Stimulated activated CD4-positive, alpha-beta T cell treated with anti-CD3 and anti-CD28 coated beads, Interleukin-1b, Interleukin-23, amount 100 ng/mL, for 48 hours (primary cell): ENCODE measurements at regions not wholly inside any gene's neighbourhood (a gene's known extent, or its start where the extent isn't known, plus 50 kb on each side); places are given as distances from the start of the nearest gene placed in this dataset.

ENCODE experiments used
- DNase-seq: peaks from one replicate; pipeline ENCODE4 v3.0.0-alpha.2; 2020

DNA sequence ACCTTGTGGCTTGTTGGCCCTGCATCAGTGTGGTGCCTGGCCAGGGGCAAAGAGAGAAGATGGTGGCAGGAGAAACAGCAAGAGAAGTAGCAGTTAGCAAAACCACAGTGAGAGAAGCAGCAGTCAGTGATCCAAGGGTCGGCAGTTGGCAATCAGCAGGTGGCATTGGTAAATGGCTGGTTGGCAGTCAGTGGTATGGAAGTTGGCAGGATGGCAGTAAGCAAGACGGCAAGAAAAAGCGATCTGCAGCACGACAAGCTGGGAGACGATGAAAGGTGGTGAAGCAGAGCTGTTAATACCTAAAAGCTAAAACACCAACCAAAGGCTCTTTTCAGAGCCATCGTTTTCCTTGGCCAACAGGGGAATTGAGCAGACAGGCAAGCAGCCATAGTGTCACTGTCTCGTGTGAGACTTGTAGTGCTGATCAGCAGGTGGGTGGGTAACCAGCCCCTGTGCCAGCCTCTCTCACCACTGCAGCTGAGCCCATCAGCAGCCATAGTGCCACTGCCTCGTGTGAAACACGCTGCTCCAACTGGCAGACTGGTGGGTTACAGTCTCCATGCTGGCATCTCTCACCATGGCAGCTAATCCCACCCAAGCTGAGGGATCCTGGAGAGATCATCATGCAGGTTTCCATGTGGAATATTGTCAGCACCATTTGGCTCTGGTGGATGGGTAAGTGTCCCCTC, 2078.4 kb downstream of the PCDH7 start:
- no peak for DNase-seq

DNA sequence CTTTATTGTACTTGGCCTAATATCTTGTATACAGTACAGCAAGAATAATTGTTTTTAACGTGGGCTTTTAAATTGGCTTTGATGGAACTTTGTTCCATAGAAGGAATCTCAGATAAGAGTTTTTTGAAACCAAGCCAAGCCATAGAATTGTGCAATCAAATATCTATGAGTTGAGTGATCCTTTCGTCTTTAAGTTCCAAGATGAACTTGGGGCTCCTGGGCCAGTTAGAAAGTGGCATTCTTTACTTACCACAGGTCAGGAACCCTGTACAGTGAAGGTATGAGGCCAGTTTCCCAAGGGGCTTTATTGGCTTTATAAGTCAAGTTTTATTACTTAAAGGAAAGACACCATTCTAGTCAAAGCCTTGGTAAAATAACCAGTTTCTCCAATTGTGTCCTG, 2104.2 kb downstream of the PCDH7 start:
- no peak for DNase-seq

DNA sequence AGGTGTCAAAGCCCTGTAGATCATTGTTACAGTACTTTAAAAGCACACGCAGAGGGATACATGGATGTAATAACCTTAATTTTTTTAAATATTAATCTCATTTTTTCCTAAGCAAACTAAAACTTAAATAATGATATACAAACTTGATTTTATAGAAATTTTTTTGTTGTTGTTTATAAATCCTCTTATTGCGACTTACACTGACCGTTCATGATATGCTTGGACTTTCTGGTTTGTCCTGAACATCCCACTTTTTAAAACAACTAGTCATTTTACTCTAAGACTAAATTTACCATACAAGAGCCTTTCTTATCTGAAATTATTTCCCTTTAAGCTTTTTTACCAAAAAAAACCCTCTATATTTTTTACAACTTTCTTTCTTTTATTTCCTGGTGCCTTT, 2106.0 kb downstream of the PCDH7 start:
- DNase-seq: no peak

DNA sequence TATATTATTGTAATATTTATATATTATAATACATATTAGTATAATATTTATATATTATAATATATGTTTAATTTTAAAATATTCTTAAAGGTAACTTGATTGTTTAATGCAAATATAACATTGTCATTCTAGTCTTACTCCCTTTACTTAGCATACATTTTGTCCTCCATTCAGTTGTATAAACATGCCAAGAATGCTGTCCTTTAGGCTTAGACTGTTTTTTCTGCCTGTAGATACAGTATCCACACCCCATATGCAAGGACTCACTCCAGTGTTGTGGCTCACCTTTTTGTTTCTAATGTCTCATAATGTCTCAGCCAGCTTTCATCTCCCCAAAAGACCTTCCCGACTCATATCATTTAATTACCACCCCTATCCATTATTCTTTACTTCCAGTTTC, 2110.0 kb downstream of the PCDH7 start:
- no peak for DNase-seq

DNA sequence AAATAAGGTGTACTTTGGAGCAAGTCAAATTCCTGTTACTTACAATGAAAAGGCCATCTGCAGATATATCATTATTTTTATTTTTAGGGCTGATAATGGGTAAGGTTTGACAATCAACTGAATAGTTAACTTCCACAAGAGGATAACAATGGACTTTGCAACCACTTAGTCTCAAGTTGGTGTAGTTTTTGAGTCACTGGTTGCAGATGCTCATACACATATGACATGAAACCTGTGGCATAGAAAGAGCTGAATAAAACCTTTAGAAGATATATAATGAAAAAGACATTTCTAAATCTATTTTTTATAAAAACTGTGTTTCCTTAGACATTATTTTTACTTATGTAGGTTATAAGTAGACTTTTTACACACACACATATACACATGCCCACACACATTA, 2110.9 kb downstream of the PCDH7 start:
- DNase-seq: no peak

DNA sequence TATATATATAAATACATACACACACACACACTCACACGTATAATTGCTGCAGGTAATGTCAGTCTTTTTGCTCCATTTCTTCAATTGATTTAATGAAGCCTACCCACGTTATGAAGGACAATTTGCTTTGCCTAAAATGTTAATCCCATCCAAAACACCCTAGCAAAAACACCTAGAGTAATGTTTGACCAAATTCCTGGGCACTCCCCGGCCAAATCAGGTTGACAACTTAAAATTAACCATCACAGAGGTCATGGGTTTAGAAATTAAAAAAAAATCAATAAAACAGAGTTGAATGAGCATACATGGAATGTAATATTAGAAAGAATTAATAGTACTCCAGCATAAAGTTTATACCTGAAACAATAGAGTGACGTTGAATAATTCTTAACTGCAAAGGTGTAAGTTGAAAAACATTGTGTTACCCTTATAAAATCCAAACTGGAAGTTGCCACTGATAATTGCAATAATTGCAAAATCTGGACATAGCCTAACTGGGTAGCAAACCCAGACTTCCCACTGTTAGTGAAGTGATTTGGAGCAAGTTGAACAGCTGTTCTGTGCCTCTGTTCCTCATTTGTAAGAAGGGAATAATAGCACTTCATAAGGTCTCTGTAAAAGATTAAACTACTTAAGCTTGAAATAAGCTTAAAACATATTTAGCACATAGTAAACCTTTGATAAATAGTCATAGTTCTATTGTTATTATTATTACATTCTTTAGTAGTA, 2120.5 kb downstream of the PCDH7 start:
- DNase-seq: no peak

DNA sequence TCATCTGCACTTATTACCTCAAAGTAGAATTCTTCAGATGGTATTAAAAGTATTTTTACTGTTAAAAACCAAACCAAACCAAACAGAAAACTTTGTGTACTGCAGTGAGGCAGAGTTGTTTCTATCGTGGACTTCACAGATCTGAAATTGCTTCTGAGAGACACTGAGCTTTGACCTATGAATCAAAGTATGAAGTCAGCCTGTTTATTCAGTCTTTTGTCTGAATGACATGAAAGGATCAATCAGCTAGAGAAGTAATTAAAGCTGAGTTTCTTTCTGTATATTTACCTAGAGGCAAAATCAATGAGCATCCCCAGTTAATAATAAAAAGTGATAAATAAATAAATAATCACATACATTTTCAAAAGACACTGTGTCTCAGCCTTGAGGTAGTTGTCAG, 2121.0 kb downstream of the PCDH7 start:
- no peak for DNase-seq

DNA sequence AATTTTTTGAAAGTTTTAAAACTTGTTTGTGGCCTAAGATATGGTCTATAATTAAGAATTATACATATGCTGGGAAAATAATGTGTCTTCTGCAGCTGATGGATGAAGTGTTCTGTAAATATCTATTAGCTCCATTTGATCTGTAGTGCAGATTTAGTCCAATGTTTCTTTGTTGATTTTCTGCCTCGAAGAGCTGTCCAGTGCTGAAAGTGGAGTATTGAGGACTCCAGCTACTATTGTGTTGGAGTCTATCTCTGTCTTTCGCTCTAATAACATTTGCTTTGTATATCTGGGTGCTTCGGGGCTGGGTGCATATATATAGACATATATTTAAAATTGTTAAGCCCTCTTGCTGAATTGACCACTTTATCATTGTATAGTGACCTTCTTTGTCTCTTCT, 2127.3 kb downstream of the PCDH7 start:
- DNase-seq: no peak

DNA sequence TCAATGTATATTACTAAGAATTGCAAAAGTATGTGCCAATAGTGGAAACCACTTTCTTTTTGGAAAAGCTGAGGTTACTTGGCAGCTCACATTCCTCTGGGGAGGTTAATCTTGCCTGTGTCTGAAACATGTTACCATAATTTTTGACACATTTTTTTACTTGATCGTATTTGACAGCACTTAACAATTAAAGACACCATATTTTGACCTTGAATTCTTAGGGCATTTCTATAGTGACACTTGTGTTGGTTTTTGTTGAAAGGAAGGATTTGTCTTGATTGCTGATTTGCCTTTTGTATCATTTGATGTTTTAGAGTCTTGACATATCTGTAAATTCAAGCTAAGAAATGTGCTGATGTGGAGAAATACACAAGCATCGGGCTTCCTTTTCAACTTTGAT, 2135.5 kb downstream of the PCDH7 start:
- no peak for DNase-seq

DNA sequence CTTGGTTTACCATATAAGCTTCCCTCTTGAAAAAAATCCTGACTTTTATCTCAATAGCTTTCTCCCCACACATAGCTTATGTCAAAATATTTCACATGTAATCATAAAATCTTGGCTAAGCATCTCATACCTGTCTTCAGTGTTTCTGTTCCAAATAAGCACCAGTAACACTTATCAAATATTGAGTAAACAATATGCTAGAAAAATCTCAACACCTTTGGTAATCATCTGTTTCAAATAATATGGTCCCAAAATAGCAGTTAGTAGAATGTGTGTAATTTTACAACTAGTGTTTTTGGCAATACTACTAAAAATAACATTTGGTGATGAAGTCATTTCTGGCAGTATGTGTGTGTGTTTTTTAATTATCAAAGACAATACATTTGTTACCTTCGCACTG, 2138.2 kb downstream of the PCDH7 start:
- DNase-seq: no peak

DNA sequence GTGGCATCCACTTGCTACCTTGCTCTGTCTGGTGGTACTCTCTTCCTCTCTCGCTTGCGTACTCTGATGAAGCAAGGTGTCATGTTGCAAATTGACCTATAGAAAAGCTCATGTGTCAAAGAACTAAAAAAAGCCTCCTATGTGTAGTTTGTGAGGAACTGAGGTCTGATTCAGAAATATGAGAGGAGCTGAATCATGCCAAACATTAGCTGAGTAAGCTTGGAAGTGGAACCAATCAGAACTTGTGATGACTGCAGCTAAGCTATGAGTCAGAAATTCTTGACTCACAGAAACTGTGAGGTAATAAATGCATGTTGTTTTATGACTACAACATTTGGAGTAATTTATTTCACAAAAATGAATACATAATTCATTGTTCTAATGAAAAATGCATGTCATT, 2138.8 kb downstream of the PCDH7 start:
- DNase-seq: no peak

DNA sequence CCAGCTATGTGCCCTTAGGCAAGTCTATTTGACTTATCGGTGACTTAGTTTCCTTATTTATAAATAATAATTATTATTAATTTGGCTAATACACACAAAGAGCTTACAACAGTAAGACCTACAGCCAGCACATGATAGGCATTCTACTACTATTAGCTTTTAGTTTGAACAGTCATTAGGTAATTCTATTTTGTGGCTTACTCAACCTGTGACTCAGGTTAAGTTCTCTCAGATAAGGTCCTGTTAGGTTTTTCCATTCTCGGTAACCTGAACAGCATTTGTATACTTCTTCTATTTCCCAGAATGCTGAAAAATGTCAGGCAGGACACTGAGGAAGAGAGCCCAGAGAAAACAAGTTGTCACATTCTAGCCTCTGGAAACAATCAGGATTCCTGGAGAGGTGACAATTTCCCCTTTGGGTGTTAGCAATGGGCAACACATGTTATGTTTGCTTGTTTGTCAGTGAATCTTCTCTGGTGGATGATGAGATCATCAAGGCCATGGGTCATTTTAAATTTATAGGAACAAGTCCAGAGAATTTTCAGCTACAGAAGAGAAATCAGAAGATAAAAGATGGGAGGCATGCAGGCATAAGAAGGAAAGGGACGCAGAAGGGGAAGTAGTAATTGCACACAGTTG, 2144.7 kb downstream of the PCDH7 start:
- no peak for DNase-seq

DNA sequence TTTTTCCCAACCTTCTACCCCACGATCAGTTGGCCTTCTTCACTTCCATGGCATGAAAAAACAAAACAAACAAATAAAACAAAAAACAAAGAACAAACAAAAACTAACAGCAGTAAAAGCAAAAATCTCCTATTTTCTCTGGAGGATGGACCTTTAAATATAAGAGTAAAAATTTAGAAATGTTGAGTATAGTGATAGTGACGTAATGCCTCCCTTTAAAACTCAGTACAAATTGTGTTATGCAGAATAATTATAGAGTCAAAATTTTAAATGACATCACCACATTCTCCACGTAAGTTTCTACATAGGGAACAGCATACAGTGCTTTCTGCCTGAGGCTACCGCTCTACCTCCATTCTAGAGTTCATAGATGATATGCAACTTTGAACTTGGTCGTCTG, 2156.4 kb downstream of the PCDH7 start:
- no peak for DNase-seq

DNA sequence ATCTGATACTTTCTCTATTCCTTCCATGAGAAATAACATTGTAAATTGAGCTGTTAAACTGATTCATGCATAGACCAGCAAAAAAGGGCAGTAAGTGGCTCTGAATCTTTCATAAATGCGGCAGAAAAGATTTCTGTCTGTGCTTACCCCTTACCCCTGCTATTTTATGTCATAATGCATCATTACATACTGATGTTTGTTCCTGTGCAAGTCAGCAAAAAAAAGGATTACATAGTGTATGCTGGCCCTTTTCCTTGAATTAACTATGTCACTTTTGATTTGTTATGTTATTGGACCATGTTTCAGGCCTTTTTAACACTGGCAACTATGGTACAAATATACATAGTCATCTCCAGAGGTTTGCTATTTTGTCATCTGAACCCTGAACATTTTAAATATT, 2159.7 kb downstream of the PCDH7 start:
- DNase-seq: no peak

DNA sequence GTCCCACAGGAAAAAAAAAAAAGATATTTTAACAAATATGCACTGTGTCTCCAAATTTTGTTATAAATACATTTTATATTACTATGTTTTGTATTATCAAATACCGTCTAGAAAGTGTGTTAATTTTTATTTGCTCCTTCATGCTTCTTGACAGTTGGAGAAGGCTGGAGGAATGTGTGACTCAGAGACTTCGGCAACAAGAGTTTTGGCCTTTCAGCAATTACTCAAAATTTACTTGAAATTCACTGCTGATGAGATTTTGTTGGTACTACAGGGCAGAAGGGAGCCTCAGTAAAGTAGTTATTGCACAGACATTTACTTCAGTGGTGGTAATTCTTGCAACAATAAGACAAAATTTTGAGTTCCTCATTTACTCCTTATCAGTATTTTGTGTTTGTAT, 2164.0 kb downstream of the PCDH7 start:
- no peak for DNase-seq

DNA sequence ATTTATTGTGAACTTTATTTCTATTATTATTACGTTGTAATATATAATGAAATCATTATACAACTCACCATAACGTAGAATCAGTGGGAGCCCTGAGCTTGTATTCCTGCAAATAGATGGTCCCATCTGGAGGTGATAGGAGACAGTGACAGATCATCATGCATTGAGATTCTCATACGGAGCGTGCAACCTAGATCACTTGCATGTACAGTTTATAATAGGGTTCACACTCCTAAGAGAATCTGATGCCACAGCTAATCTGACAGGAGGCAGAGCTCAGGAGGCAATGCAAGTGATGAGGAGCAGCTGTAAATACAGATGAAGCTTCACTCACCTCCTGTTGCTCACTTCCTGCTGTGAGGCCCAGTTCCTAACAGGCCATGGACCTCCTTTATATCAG, 2170.2 kb downstream of the PCDH7 start:
- no peak for DNase-seq

DNA sequence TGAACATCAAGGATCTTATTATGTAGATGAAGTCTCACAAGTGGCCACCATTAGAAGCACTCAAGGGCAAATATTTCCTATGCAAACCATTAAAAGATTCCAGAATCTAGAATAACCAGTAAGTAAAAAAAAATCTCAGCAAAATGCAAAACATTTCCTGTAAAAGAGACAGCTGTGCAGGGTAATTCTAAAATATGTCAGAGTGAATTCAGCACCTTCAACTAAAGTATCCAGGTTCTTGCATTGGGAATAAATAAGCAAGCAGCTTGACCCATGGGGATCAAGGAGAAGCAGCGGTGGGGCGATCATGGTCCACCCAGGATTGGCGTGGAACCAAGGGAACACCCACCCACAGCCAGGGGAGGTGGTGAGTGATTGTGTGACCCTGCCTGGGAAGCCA, 2188.9 kb downstream of the PCDH7 start:
- no peak for DNase-seq

DNA sequence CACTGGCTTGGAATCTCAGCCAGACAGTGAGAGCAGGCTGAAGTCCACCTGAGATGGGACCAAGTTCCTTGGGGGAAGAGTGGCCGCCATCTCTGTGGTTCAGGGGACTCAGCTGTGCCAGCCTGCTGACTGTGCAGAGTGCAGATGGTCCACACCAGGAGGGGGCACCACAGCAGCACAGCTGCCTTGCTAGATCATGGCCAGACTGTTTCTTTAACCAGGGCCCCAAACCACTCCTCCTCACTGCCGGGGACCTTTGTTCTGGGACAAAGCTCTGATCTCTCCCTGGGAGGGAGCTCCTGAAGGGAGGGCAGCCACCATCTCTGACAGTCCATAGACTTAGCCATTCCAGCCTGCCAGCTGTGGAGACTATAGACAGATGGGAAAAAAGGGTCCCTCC, 2189.6 kb downstream of the PCDH7 start:
- DNase-seq: no peak

DNA sequence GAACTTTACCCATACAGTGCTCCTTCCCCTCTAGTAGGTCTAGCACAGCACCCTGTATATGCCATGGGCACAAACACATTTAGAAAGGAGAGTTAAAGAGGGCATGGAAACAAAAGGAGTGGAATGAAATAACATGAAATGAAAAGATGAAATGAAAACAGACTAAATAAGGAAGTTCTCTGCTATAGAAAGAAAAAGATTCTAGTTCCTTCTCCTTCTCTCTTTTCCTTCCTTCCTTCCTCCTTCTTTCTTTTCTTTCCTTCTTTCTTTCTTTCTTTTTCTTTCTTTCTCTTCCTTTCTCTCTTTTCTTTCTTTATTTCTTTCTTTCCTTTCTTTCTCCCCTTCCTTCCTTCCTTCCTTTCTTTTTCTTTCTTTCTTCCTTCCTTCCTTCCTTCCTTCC, 2197.4 kb downstream of the PCDH7 start:
- no peak for DNase-seq

DNA sequence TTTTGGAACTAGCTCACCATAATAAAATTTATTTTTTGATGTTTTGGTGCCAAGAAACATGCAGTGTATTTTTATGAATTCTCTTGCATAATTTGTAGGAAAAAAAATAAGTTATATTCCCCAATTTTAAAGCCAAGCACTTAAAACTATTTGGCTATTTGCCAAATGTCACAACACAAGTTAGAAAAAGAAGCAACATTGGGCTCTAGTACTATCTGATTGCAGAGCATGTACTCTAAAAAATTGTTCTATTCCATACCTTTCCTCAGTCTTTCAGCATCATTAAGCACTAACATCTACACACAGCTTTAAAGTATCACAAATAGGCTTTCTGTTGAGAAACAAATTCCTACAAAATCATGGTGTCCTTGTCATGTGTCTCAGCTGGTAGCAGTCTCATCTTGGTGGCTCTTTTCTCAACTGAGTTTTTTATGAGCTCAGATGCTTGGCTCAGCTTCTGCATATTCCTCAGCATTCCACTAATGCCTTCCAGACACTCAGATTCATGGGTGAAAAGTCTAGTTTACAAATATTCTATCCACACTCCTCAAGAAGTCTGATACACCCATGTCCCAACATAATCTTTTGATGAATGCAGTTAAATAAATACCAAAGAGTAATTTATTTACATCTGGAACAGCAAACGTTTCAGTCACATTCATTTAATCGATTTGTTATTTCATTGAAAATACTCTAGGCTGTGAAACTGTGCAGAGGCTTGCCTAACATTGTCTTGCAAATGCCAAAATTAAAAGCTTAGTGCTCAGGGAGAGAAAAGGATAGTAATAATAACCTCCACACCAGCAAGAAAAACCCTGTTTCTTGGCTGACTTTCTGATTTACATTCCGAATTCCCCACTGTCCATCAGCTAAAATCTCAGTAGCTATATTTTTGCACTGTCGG, 2209.9 kb downstream of the PCDH7 start:
- no peak for DNase-seq

DNA sequence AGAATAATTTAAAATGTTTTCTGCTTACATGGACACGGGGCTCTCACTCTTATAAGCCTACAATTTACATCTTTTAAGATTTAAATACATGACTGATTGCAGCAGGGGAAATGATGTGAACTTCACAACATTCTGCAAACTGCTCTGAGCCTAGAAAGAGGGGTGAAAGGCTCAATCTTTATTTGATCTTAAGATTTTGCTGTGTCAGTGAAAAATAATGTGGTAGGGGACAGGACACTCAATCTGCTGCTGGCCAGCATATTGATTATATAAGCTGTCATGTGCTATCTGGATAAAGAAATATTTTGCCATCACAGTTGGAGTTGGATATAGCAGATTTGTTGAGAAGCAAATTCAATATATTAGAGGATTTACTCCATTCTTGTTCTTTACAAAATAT, 2210.5 kb downstream of the PCDH7 start:
- DNase-seq: no peak

DNA sequence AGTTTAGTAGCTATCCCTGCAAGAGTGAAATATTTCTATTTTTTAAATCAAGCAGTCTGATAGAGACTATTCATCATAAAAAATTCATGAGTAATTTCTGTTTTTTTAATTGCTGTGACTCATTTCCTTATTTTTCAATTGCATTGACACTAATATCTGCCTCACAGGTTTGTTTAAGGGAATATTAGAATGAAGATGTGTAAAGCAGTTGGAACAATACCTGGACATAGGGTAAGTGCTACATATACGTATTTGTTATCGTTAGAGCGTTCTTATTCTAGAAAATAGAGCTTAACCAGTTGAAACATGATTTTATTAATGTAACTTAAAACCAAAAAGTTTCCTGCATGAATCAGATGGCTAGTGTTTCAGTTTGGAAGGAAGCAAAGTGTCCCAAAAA, 2211.3 kb downstream of the PCDH7 start:
- DNase-seq: no peak

DNA sequence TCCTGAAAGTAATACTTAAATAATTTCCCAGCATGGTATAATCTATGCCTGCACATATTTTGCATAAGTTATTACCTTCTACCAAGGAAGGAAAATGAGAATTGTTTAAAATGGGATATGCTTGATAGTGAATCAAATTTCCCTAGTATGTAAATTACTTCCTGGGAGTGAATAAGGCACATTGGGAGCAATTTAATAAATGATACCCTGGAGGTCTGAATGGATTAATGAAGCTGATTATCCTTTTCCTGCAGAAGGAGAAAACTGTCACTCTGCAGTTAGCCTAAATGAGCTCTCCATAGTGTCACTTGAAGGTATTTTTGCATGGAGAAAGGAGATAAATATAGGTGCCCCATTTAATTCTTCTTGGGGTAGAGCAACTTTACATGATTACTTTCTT, 2212.0 kb downstream of the PCDH7 start:
- DNase-seq: no peak
